ENCODE measurements at regions not wholly inside any gene's neighbourhood (a gene's known extent, or its start where the extent isn't known, plus 50 kb on each side); places are given as distances from the start of the nearest gene placed in this dataset.

DNA sequence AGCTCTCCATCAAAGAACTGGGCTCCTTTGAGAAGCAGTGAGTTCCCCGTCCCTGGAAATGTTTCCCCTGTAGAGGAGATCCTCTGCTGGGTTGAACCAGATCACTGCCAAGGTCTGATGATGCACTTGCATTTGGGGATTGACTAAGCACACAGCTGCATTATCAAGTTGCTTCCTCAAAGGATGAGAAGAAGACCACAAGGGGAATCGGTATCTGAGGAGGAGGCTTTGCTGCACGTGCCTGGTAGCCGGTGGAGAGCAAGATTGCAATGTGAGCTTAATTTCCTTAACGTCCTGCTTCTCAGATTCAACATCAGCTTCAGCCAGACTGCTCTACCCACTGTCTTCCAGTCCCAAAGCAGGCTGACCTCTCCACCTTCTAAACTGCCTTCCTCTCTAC, 128.8 kb upstream of the STMND1 start (continued):
- TF ChIP-seq NFIC (IDR thresholded peaks at IDR 0.05; ENCODE audit: borderline replicate concordance), result no peak
- TF ChIP-seq ELF1 (IDR thresholded peaks at IDR 0.05), result no peak
- TF ChIP-seq TAF1 (IDR thresholded peaks at IDR 0.05; ENCODE audit: borderline replicate concordance, low read depth, low read length), result no peak

- H3K9ac ChIP-seq, result no peak overlapping the region
- H3K4me2 ChIP-seq, result no peak overlapping the region
- DNase-seq, result no peak
- 93% methylated on average over 2 of the region's 2 CpGs for WGBS (ENCODE audit: low lambda C conversion rate)
- no peaks in the 10 kb centered on the region for H3K9me3 ChIP-seq
- H3K4me3 ChIP-seq (ENCODE audit: low read depth in 2 of 2, low read length in 1 of 2), result no peak overlapping the region
- H4K20me1 ChIP-seq (ENCODE audit: insufficient read depth), result no peaks in the 10 kb centered on the region
- peaks cover 0 to 10% of the 10 kb centered on the region in 2 experiments; a peak in 2 of 4 replicates for H3K4me1 ChIP-seq (ENCODE audit: control insufficient read depth in 1 of 2, insufficient read depth in 2 of 2, low read depth in 1 of 2, low read length in 1 of 2)
- H3F3A ChIP-seq (replicated peaks; ENCODE audit: insufficient read depth), result peaks cover 4% of the 10 kb centered on the region
- no peak overlapping the region for H2AFZ ChIP-seq (ENCODE audit: low read depth)
- CTCF ChIA-PET, result interaction anchor here (1.4 kb wide), 1 partner anchor 8 kb away, joined by 11 read pairs; no protein-coding TSS in a partner anchor
- TF ChIP-seq RXRA (IDR thresholded peaks at IDR 0.05; ENCODE audit: borderline replicate concordance, low read depth), result no peak
- no peak for TF ChIP-seq POLR2AphosphoS5 (IDR thresholded peaks at IDR 0.05; ENCODE audit: low read depth, low read length)
- TF ChIP-seq TCF12 (IDR thresholded peaks at IDR 0.05), result no peak
- no peak for TF ChIP-seq CTCF (IDR thresholded peaks at IDR 0.05)
- TF ChIP-seq RFX5 (IDR thresholded peaks at IDR 0.05; ENCODE audit: low read length), result no peak
- no peak for TF ChIP-seq TAF1 (IDR thresholded peaks at IDR 0.05; ENCODE audit: borderline replicate concordance, low read depth, low read length)
- TF ChIP-seq GATA2 (CRISPR knock-in tag; IDR thresholded peaks at IDR 0.05), result no peak
- TF ChIP-seq MEF2A (IDR thresholded peaks at IDR 0.05; ENCODE audit: borderline replicate concordance, low read depth), result no peak
- TF ChIP-seq GABPA (IDR thresholded peaks at IDR 0.05; ENCODE audit: low read depth), result no peak
- TF ChIP-seq FOXM1 (IDR thresholded peaks at IDR 0.05; ENCODE audit: low read depth), result no peak
- TF ChIP-seq FOXJ3 (CRISPR knock-in tag; IDR thresholded peaks at IDR 0.05), result no peak
- TF ChIP-seq RCOR1 (IDR thresholded peaks at IDR 0.05; ENCODE audit: low read length), result no peak
- TF ChIP-seq, protein P1, sequence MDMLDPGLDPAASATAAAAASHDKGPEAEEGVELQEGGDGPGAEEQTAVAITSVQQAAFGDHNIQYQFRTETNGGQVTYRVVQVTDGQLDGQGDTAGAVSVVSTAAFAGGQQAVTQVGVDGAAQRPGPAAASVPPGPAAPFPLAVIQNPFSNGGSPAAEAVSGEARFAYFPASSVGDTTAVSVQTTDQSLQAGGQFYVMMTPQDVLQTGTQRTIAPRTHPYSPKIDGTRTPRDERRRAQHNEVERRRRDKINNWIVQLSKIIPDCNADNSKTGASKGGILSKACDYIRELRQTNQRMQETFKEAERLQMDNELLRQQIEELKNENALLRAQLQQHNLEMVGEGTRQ (IDR thresholded peaks at IDR 0.05; ENCODE audit: borderline replicate concordance, low read depth, low read length), result no peak
- TF ChIP-seq, protein P2, sequence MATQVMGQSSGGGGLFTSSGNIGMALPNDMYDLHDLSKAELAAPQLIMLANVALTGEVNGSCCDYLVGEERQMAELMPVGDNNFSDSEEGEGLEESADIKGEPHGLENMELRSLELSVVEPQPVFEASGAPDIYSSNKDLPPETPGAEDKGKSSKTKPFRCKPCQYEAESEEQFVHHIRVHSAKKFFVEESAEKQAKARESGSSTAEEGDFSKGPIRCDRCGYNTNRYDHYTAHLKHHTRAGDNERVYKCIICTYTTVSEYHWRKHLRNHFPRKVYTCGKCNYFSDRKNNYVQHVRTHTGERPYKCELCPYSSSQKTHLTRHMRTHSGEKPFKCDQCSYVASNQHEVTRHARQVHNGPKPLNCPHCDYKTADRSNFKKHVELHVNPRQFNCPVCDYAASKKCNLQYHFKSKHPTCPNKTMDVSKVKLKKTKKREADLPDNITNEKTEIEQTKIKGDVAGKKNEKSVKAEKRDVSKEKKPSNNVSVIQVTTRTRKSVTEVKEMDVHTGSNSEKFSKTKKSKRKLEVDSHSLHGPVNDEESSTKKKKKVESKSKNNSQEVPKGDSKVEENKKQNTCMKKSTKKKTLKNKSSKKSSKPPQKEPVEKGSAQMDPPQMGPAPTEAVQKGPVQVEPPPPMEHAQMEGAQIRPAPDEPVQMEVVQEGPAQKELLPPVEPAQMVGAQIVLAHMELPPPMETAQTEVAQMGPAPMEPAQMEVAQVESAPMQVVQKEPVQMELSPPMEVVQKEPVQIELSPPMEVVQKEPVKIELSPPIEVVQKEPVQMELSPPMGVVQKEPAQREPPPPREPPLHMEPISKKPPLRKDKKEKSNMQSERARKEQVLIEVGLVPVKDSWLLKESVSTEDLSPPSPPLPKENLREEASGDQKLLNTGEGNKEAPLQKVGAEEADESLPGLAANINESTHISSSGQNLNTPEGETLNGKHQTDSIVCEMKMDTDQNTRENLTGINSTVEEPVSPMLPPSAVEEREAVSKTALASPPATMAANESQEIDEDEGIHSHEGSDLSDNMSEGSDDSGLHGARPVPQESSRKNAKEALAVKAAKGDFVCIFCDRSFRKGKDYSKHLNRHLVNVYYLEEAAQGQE (IDR thresholded peaks at IDR 0.05; ENCODE audit: low read depth, low read length), result no peak
- TF ChIP-seq RAD21 (IDR thresholded peaks at IDR 0.05; ENCODE audit: low read length), result no peak
- no peak for TF ChIP-seq NRF1 (IDR thresholded peaks at IDR 0.05; ENCODE audit: low read depth, low read length)
- TF ChIP-seq IRF3 (IDR thresholded peaks at IDR 0.05; ENCODE audit: low read depth, low read length), result no peak
- TF ChIP-seq MXI1 (IDR thresholded peaks at IDR 0.05; ENCODE audit: low read depth, low read length), result no peak
- H3K27ac ChIP-seq (ENCODE audit: low read depth in 2 of 2, low read length in 1 of 2), result no peak overlapping the region
- no peaks in the 10 kb centered on the region for H3K36me3 ChIP-seq (replicated peaks in 1 of 2; ENCODE audit: control insufficient read depth in 1 of 2, insufficient read depth in 2 of 2, low read length in 1 of 2)
- no peaks in the 10 kb centered on the region for H3K27me3 ChIP-seq (ENCODE audit: insufficient read depth)
- H3K9me2 ChIP-seq, result no peaks in the 10 kb centered on the region
- POLR2A ChIA-PET, result no interaction called here
- no peaks in the 10 kb centered on the region for H3K79me2 ChIP-seq (ENCODE audit: insufficient read depth)
Observed at GRCh38 chr6:16972535-16972934, 129.3 kb upstream of the STMND1 start.
